Inferior parietal cortex (tissue), 1 donor: ENCODE measurements at regions not wholly inside any gene's neighbourhood (a gene's known extent, or its start where the extent isn't known, plus 50 kb on each side); places are given as distances from the start of the nearest gene placed in this dataset.
A peak's percentile ranks its signal among the peaks of the same experiment; 100 is the strongest.

Experiments used
- DNase-seq: peaks from one replicate; pipeline ENCODE4 v3.0.0-alpha.2; 2016; ENCODE audit errors: extremely low spot score

GRCh38 chr2:158006961-158007719 lies 94.5 kb upstream of the UPP2 start:
- DNase-seq, result no peak

GRCh38 chr2:158004126-158004764 lies 97.4 kb upstream of the UPP2 start:
- no peak for DNase-seq

- no peak for DNase-seq
These were observed 99.6 kb upstream of the UPP2 start for GRCh38 chr2:158002079-158002478.

- DNase-seq, result no peak
These were observed 104.9 kb upstream of the UPP2 start for GRCh38 chr2:157996799-157997198.

GRCh38 chr2:157995117-157995516 lies 106.6 kb upstream of the UPP2 start:
- no peak for DNase-seq

- DNase-seq, result no peak
These were observed 109.7 kb upstream of the UPP2 start for GRCh38 chr2:157991932-157992331.

GRCh38 chr2:157990173-157990572 lies 111.5 kb upstream of the UPP2 start:
- DNase-seq, result no peak

GRCh38 chr2:157989227-157989626 lies 112.4 kb upstream of the UPP2 start:
- peak; percentile 55 for DNase-seq

- no peak for DNase-seq
These were observed 110.6 kb upstream of the ACVR1 start for GRCh38 chr2:157986761-157987160.

GRCh38 chr2:157984866-157985265 lies 108.7 kb upstream of the ACVR1 start:
- no peak for DNase-seq

- no peak for DNase-seq
These were observed 103.9 kb upstream of the ACVR1 start for GRCh38 chr2:157980020-157980419.

- no peak for DNase-seq
These were observed 95.6 kb upstream of the ACVR1 start for GRCh38 chr2:157971702-157972101.

- DNase-seq, result no peak
These were observed 91.7 kb upstream of the ACVR1 start for GRCh38 chr2:157967856-157968255.

GRCh38 chr2:157959249-157959648 lies 83.1 kb upstream of the ACVR1 start:
- DNase-seq, result no peak

GRCh38 chr2:157957596-157957995 lies 81.5 kb upstream of the ACVR1 start:
- no peak for DNase-seq

- DNase-seq, result no peak
These were observed 76.4 kb upstream of the ACVR1 start for GRCh38 chr2:157952558-157952957.

GRCh38 chr2:157948856-157949255 lies 72.7 kb upstream of the ACVR1 start:
- no peak for DNase-seq

GRCh38 chr2:157946919-157947557 lies 70.9 kb upstream of the ACVR1 start:
- DNase-seq, result no peak

GRCh38 chr2:157940024-157940423 lies 63.9 kb upstream of the ACVR1 start:
- DNase-seq, result no peak

- no peak for DNase-seq
These were observed 62.4 kb upstream of the ACVR1 start for GRCh38 chr2:157938556-157938955.

GRCh38 chr2:157936406-157936805 lies 60.3 kb upstream of the ACVR1 start:
- DNase-seq, result no peak

GRCh38 chr2:157935378-157935906 lies 59.3 kb upstream of the ACVR1 start:
- DNase-seq, result no peak
